ENCODE measurements at regions not wholly inside any gene's neighbourhood (a gene's known extent, or its start where the extent isn't known, plus 50 kb on each side); places are given as distances from the start of the nearest gene placed in this dataset.
"Not testable (repeated sequence)": the region's sequence is repeated elsewhere in the genome, so short reads cannot be mapped to it uniquely, and the experiment has no call there.

DNA sequence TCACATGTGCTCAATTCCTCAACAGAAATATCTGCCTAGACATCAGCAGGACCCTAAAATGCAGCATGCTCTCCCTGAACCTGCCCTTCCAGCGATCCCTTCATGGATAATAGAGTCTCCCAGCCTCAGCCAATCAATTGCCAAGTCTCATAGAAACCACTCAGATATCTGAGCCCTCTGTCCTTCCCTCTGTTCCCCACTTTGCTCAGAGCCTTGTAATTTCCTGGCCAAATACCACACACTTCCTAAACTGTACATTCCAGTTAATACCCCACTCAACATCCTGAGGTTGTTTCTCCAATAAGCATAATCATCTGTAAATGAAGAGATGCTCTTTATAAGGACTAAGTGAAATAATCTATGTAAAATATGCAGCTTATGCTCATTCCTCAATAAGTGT lies 59.3 kb upstream of the PTGFRN start:
- Histone ChIP-seq H4K20me1 (ENCODE audit: insufficient read depth) (no peaks in the 10 kb centered on the region), H3K9ac (ENCODE audit: low read length) (no peak overlapping the region), H3K79me2 (ENCODE audit: insufficient read depth, low read length) (no peaks in the 10 kb centered on the region), H3K9me2 (ENCODE audit: insufficient read depth) (no peaks in the 10 kb centered on the region), H2AFZ (ENCODE audit: low read depth, low read length, poor library complexity, severe bottlenecking) (no peak overlapping the region), H3K4me2 (ENCODE audit: low read length) (no peak overlapping the region), H3K36me3 (ENCODE audit: control insufficient read depth in 1 of 2, insufficient read depth in 2 of 2, low read length in 2 of 2) (no peaks in the 10 kb centered on the region), H3K4me3 (replicated peaks in 1 of 2; ENCODE audit: low read depth in 1 of 2, low read length in 2 of 2) (no peak overlapping the region), H3K27ac (ENCODE audit: low read depth, low read length) (no peak overlapping the region), H3K9me3 (ENCODE audit: control insufficient read depth in 1 of 2, insufficient read depth in 1 of 2, low read depth in 1 of 2, low read length in 2 of 2) (no peaks in the 10 kb centered on the region), H3K27me3 (ENCODE audit: insufficient read depth, low read length) (0 out of 2 replicates have a peak, but pooled peaks cover 2% of the 10 kb centered on the region), H3K4me1 (ENCODE audit: control insufficient read depth in 1 of 2, insufficient read depth in 2 of 2, low read length in 2 of 2) (peaks cover 16 to 18% of the 10 kb centered on the region in 2 experiments)
- ATAC-seq (no peak), DNase-seq (ENCODE audit: low read depth, low spot score) (no peak)
- no TSS peak for BruUV-seq (replicated peaks)
- intact Hi-C loops (cut with micrococcal nuclease) = no loop called here
- ChIA-PET CTCF (no interaction called here), POLR2A (no interaction called here), RAD21 (ENCODE audit: low non-redundant PET in 1 of 2, low total read pairs in 2 of 2, uncharacterized antibody in 2 of 2, unreplicated experiment in 2 of 2) (no interaction called here)
- TF ChIP-seq CEBPB (IDR thresholded peaks at IDR 0.05; ENCODE audit: low read depth) (no peak), POLR2A (IDR thresholded peaks at IDR 0.05; ENCODE audit: borderline replicate concordance, extremely low read depth, insufficient read depth, insufficient read length) (no peak), CBX3 (IDR thresholded peaks at IDR 0.05; ENCODE audit: low read depth) (no peak), SP1 (IDR thresholded peaks at IDR 0.05; ENCODE audit: low read depth) (no peak), EZH2 (IDR thresholded peaks at IDR 0.05) (no peak), ZNF274 (IDR thresholded peaks at IDR 0.05; ENCODE audit: low read depth, low read length) (no peak), EGR1 (IDR thresholded peaks at IDR 0.05; ENCODE audit: low read depth) (no peak), EZH2phosphoT487 (IDR thresholded peaks at IDR 0.05; ENCODE audit: borderline replicate concordance) (no peak), TCF7L2 (IDR thresholded peaks at IDR 0.05; ENCODE audit: borderline replicate concordance, extremely low read depth, insufficient read depth, insufficient read length) (no peak), SRF (IDR thresholded peaks at IDR 0.05; ENCODE audit: low read depth) (no peak), JUND (IDR thresholded peaks at IDR 0.05) (no peak)
- TF ChIP-seq, protein P1, sequence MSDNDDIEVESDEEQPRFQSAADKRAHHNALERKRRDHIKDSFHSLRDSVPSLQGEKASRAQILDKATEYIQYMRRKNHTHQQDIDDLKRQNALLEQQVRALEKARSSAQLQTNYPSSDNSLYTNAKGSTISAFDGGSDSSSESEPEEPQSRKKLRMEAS (IDR thresholded peaks at IDR 0.05) = no peak
- TF ChIP-seq, protein P2, sequence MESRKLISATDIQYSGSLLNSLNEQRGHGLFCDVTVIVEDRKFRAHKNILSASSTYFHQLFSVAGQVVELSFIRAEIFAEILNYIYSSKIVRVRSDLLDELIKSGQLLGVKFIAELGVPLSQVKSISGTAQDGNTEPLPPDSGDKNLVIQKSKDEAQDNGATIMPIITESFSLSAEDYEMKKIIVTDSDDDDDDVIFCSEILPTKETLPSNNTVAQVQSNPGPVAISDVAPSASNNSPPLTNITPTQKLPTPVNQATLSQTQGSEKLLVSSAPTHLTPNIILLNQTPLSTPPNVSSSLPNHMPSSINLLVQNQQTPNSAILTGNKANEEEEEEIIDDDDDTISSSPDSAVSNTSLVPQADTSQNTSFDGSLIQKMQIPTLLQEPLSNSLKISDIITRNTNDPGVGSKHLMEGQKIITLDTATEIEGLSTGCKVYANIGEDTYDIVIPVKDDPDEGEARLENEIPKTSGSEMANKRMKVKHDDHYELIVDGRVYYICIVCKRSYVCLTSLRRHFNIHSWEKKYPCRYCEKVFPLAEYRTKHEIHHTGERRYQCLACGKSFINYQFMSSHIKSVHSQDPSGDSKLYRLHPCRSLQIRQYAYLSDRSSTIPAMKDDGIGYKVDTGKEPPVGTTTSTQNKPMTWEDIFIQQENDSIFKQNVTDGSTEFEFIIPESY (IDR thresholded peaks at IDR 0.05; ENCODE audit: extremely low read depth, insufficient replicate concordance, low read length) = no peak

DNA sequence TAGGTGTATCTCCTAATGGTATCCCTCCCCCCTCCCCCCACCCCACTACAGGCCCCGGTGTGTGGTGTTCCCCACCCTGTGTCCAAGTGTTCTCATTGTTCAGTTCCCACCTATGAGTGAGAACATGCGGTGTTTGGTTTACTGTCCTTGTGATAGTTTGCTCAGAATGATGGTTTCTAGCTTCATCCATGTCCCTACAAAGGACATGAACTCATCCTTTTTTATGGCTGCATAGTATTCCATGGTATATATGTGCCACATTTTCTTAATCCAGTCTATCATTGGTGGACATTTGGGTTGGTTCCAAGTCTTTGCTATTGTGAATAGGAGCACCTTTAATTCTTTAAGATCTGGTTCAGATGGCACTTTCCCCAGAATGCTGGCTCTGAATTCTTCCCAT lies 58.5 kb upstream of the PTGFRN start:
- H3K36me3 ChIP-seq (ENCODE audit: control insufficient read depth in 1 of 2, insufficient read depth in 2 of 2, low read length in 2 of 2); CTCF ChIA-PET; H3K4me2 ChIP-seq (ENCODE audit: low read length); H3K79me2 ChIP-seq (ENCODE audit: insufficient read depth, low read length); RAD21 ChIA-PET (ENCODE audit: low non-redundant PET in 1 of 2, low total read pairs in 2 of 2, uncharacterized antibody in 2 of 2, unreplicated experiment in 2 of 2); H3K4me3 ChIP-seq (replicated peaks in 1 of 2; ENCODE audit: low read depth in 1 of 2, low read length in 2 of 2); H3K27me3 ChIP-seq (ENCODE audit: insufficient read depth, low read length); H2AFZ ChIP-seq (ENCODE audit: low read depth, low read length, poor library complexity, severe bottlenecking); DNase-seq (ENCODE audit: low read depth, low spot score); H3K9me2 ChIP-seq (ENCODE audit: insufficient read depth); H3K27ac ChIP-seq (ENCODE audit: low read depth, low read length); intact Hi-C loops (cut with micrococcal nuclease); H3K9ac ChIP-seq (ENCODE audit: low read length); H3K9me3 ChIP-seq (ENCODE audit: control insufficient read depth in 1 of 2, insufficient read depth in 1 of 2, low read depth in 1 of 2, low read length in 2 of 2); H4K20me1 ChIP-seq (ENCODE audit: insufficient read depth); POLR2A ChIA-PET; BruUV-seq (replicated peaks); ATAC-seq: not testable (repeated sequence)
- peaks cover 16 to 18% of the 10 kb centered on the region in 2 experiments for H3K4me1 ChIP-seq (ENCODE audit: control insufficient read depth in 1 of 2, insufficient read depth in 2 of 2, low read length in 2 of 2)
